T-cell (primary cell): ENCODE measurements at regions not wholly inside any gene's neighbourhood (a gene's known extent, or its start where the extent isn't known, plus 50 kb on each side); places are given as distances from the start of the nearest gene placed in this dataset.

Experiments
- ATAC-seq, 4 experiments: fragments of 200-7000 bp in 3 of 4; fragments of 150-1000 bp in 1 of 4; cut with Tn5 transposase; replicated peaks in 1 of 4; 1 replicate in 3 of 4; 2 replicates in 1 of 4; pipeline ENCODE4 v1.10.0; 2021; ENCODE audit warnings: moderate library complexity in 3 of 4, mild to moderate bottlenecking in 2 of 4, moderate number of reproducible peaks in 1 of 4
- CTCF ChIA-PET, 2 donors: fragments of 300-600 bp; sonication (Branson Sonifier 250); formaldehyde crosslinking; loops; one replicate each; lab custom pipeline; 2022; ENCODE audit warnings: antibody characterized with exemption in 2 of 2; lab: Charles Lee
- POLR2A ChIA-PET, 2 donors: fragments of 300-600 bp; sonication (Branson Sonifier 250); formaldehyde crosslinking; loops; one replicate each; lab custom pipeline; 2022; ENCODE audit warnings: antibody characterized with exemption in 2 of 2; lab: Charles Lee
- DNase-seq, 35 experiments: peaks; one replicate each; pipeline versions ENCODE4 v3.0.0 to v3.0.0-alpha.2; 2013 to 2023
- H3K27ac ChIP-seq: one replicate; pipeline ENCODE4 v1.5.1; 2013; ENCODE audit warnings: low read length
- H3K27me3 ChIP-seq, 2 experiments: replicated peaks in 1 of 2; 1 replicate in 1 of 2; 2 replicates in 1 of 2; pipeline versions ENCODE4 v1.6.1 to v1.7.0; 2013; ENCODE audit warnings: low read length in 1 of 2, mixed read lengths in 1 of 2; ENCODE audit not compliant: control insufficient read depth in 2 of 2, insufficient read depth in 2 of 2; ENCODE audit errors: extremely low read depth in 1 of 2
- H3K36me3 ChIP-seq, 2 donors: 1 replicate in 1 of 2; 2 replicates in 1 of 2; pipeline versions ENCODE4 v1.6.1 to v1.7.0; 2013; ENCODE audit warnings: low read length in 1 of 2; ENCODE audit not compliant: control insufficient read depth in 2 of 2, insufficient read depth in 1 of 2; ENCODE audit errors: extremely low read depth in 1 of 2
- H3K4me1 ChIP-seq, 2 experiments: 1 replicate in 1 of 2; 2 replicates in 1 of 2; pipeline versions ENCODE4 v1.6.1 to v1.7.0; 2013; ENCODE audit warnings: low read length in 2 of 2, mixed read lengths in 1 of 2; ENCODE audit not compliant: insufficient read depth in 2 of 2, control insufficient read depth in 1 of 2; ENCODE audit errors: extremely low read depth in 1 of 2
- H3K4me3 ChIP-seq, 2 donors: 1 replicate in 1 of 2; 2 replicates in 1 of 2; pipeline versions ENCODE4 v1.5.1 to v1.7.0; 2013; ENCODE audit warnings: mild to moderate bottlenecking in 2 of 2, low read length in 1 of 2, moderate library complexity in 1 of 2; ENCODE audit not compliant: control insufficient read depth in 1 of 2; ENCODE audit errors: extremely low read depth in 1 of 2
- H3K9me3 ChIP-seq: 2 replicates; pipeline ENCODE4 v1.7.0; 2013
- H3K27ac Mint-ChIP-seq, 2 donors: one replicate each; pipeline ENCODE4 v1.8.0; 2020 to 2021; ENCODE audit warnings: mild to moderate bottlenecking in 2 of 2, mixed read lengths in 2 of 2
- H3K27me3 Mint-ChIP-seq, 2 donors: one replicate each; pipeline ENCODE4 v1.8.0; 2021 to 2022; ENCODE audit warnings: mixed read lengths in 2 of 2
- H3K36me3 Mint-ChIP-seq: one replicate; pipeline ENCODE4 v1.8.0; 2021; ENCODE audit warnings: mixed read lengths
- H3K4me1 Mint-ChIP-seq, 3 donors: one replicate each; pipeline ENCODE4 v1.8.0; 2020 to 2022; ENCODE audit warnings: mixed read lengths in 3 of 3, mild to moderate bottlenecking in 1 of 3
- H3K4me3 Mint-ChIP-seq, 3 donors: one replicate each; pipeline ENCODE4 v1.8.0; 2020 to 2022; ENCODE audit warnings: mild to moderate bottlenecking in 3 of 3, mixed read lengths in 3 of 3, moderate library complexity in 3 of 3
- H3K9me3 Mint-ChIP-seq, 3 donors: one replicate each; pipeline ENCODE4 v1.8.0; 2020 to 2022; ENCODE audit warnings: mixed read lengths in 3 of 3
- WGBS: methylation state at CpG from one replicate; pipeline ENCODE4 v1.1.5; 2013; ENCODE audit warnings: missing lambda C conversion rate; ENCODE audit not compliant: insufficient coverage; 5-methylcytosine and 5-hydroxymethylcytosine counted together

DNA sequence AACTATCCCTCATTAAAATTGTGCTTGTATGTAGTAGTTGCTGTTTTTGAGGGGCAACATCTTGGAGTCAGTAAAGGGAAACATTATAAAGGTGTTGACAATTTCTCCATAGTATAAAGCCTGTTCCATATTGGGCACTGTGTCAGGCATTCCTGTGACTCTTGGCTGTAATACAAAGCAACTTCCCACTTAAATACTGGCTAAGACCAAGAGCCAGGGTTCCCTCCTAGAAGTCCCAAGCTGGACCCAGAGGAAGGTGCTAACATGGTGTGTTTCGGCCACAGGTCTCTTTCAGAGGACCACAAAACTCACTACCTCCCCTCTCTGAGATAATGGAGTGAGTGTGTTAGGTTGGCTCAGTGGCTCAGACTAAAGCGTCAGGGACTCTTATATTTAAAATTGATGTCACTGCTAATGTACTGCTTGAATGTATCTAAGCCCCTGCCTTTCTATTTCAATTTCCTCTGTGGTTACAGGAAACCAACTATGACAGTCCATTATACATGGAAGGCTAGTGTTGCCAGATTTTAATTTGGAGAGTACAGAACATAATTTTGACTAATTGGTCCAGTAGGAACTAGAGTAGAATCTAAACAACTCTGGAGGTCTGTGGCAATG, 74.7 kb upstream of the RGL1 start:
- Mint-ChIP-seq H3K9me3 (peaks cover 0 to 4% (median 0%) of the 10 kb centered on the region in 3 donors), H3K4me3 (no peak overlapping the region), H3K27ac (no peak overlapping the region), H3K27me3 (no peaks in the 10 kb centered on the region), H3K4me1 (peaks cover 0 to 2% (median 0%) of the 10 kb centered on the region in 3 donors), H3K36me3 (peaks cover 4% of the 10 kb centered on the region)
- POLR2A ChIA-PET = no interaction called here
- H3K27ac ChIP-seq = no peak overlapping the region
- CTCF ChIA-PET = no interaction called here
- no peaks in the 10 kb centered on the region for H3K36me3 ChIP-seq
- no peaks in the 10 kb centered on the region for H3K27me3 ChIP-seq
- H3K9me3 ChIP-seq = no peaks in the 10 kb centered on the region
- WGBS = no CpG with 5 or more reads among the region's 2 CpGs
- no peak for DNase-seq
- no peaks in the 10 kb centered on the region for H3K4me1 ChIP-seq
- H3K4me3 ChIP-seq = no peak overlapping the region
- no peak for ATAC-seq

DNA sequence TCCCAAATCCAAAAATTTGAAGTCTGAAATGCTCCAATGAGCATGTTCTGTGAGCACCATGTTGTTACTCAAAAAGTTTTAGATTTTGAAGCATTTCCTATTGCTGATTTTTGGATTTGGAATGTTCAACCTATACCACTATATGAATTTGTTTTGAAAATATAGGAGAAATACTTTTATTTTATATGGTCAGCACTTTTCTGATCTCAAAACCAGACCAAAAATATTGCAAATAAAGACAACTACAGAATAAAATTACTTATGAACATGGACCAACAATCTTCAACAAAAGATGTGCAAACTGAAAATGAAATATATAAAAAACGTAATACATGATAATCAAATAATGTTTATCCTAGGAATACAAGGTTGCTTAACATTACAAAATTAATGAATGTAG, 73.7 kb upstream of the APOBEC4 start:
- Mint-ChIP-seq H3K27me3 (no peaks in the 10 kb centered on the region), H3K4me1 (peaks cover 0 to 2% (median 0%) of the 10 kb centered on the region in 3 donors), H3K4me3 (no peak overlapping the region), H3K27ac (no peak overlapping the region), H3K9me3 (peaks cover 0 to 4% (median 0%) of the 10 kb centered on the region in 3 donors), H3K36me3 (peaks cover 4% of the 10 kb centered on the region)
- Histone ChIP-seq H3K36me3 (no peaks in the 10 kb centered on the region), H3K27me3 (no peaks in the 10 kb centered on the region), H3K9me3 (no peaks in the 10 kb centered on the region), H3K4me1 (no peaks in the 10 kb centered on the region), H3K27ac (no peak overlapping the region), H3K4me3 (no peak overlapping the region)
- POLR2A ChIA-PET = no interaction called here
- CTCF ChIA-PET = no interaction called here
- DNase-seq = no peak
- ATAC-seq = no peak
- WGBS = no CpG with 5 or more reads among the region's 1 CpG

DNA sequence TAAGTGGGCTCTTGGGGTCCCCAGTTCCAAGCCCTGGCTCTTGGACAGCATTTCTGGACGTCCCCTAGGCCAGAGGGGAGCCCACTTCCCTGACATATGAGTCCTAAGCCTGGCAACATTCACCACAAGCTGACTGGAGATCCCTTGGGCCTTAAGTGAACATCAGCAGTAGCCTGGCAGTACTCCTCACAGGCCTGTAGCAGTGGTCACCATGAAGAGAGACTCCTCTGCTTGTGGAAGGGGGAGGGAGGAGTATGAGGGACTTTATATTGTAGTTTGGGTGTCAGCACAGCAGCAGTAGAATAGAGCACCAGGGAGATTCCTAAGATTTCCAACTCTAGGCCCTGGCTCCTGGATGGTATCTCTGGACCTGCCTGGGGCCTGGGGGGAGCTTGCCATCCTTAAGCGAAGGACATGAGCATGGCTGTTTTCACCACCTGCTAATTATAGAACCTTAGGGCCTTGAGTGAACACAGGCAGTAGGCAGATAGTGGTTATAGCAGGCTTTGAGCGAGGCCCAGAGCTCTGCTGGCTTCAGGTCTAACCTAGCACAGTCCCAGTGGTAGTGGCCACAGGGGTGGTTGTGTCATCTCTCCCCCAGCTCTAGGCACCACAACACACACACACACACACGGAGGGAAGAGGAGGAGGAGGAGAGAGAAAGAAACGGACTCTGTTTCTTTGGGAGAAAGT, 71.4 kb upstream of the APOBEC4 start:
- DNase-seq = no peak
- Mint-ChIP-seq H3K36me3 (peaks cover 4% of the 10 kb centered on the region), H3K4me3 (no peak overlapping the region), H3K9me3 (peaks cover 0 to 4% (median 0%) of the 10 kb centered on the region in 3 donors), H3K27me3 (no peaks in the 10 kb centered on the region), H3K4me1 (no peaks in the 10 kb centered on the region), H3K27ac (no peak overlapping the region)
- no peaks in the 10 kb centered on the region for H3K36me3 ChIP-seq
- no peaks in the 10 kb centered on the region for H3K27me3 ChIP-seq
- H3K9me3 ChIP-seq = no peaks in the 10 kb centered on the region
- no peak overlapping the region for H3K27ac ChIP-seq
- WGBS = 60% methylated on average over 2 of the region's 5 CpGs
- POLR2A ChIA-PET = no interaction called here
- ATAC-seq = no peak
- H3K4me3 ChIP-seq = no peak overlapping the region
- CTCF ChIA-PET = no interaction called here
- no peaks in the 10 kb centered on the region for H3K4me1 ChIP-seq

DNA sequence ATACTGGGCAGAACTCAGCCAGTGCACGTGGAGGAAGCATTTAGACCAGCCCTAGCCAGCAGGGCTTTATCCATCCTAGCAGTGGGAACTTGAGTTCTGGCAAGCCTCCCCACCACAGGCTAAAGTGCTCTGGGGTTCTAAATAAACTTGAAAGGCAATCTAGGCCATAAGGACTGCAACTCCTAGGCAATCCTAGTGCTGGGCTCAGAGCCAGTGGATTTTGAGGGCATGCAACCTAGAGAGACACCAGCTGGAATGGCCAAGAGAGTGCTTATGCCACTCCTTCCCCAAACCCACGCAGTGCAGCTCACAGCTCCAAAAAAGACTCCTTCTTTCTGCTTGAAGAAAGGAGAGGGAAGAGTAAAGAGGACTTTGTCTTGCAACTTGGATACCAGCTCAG, 70.5 kb upstream of the APOBEC4 start:
- ChIA-PET CTCF (no interaction called here), POLR2A (no interaction called here)
- DNase-seq (no peak), ATAC-seq (no peak)
- Mint-ChIP-seq H3K4me1 (no peaks in the 10 kb centered on the region), H3K36me3 (peaks cover 4% of the 10 kb centered on the region), H3K9me3 (peaks cover 0 to 4% (median 0%) of the 10 kb centered on the region in 3 donors), H3K27ac (no peak overlapping the region), H3K4me3 (no peak overlapping the region), H3K27me3 (no peaks in the 10 kb centered on the region)
- H3K4me3 ChIP-seq = no peak overlapping the region
- H3K27ac ChIP-seq = no peak overlapping the region
- H3K4me1 ChIP-seq = no peaks in the 10 kb centered on the region
- no peaks in the 10 kb centered on the region for H3K36me3 ChIP-seq
- H3K9me3 ChIP-seq = no peaks in the 10 kb centered on the region
- 86% methylated on average over 1 of the region's 2 CpGs for WGBS
- H3K27me3 ChIP-seq = no peaks in the 10 kb centered on the region

DNA sequence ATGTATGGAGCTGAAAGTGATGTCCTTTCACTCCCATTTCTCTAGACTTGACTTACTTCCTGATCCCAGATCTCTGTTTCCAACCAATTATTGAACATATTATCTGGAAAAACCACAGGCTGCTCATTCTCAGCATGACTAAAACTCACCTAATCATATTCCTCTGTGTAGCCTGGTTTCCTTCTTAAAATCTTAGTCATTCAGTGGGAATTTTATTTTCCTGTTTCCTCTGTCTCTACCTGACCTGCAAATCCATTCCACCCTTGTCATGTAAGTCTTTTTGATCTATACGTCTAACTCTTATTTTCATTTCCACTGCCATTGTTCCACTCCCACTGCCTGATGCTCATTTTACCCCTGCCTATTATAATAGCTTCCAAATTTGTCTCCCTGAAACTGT, 67.9 kb upstream of the APOBEC4 start:
- 44% methylated on average over 1 of the region's 1 CpG for whole genome bisulfite sequencing
- Mint-ChIP-seq H3K36me3 (no peaks in the 10 kb centered on the region), H3K4me1 (no peaks in the 10 kb centered on the region), H3K4me3 (no peak overlapping the region), H3K9me3 (no peaks in the 10 kb centered on the region), H3K27ac (no peak overlapping the region), H3K27me3 (no peaks in the 10 kb centered on the region)
- H3K4me3 ChIP-seq = no peak overlapping the region
- no peaks in the 10 kb centered on the region for H3K4me1 ChIP-seq
- DNase-seq = no peak
- no peaks in the 10 kb centered on the region for H3K27me3 ChIP-seq
- no peak overlapping the region for H3K27ac ChIP-seq
- ATAC-seq = no peak
- H3K9me3 ChIP-seq = no peaks in the 10 kb centered on the region
- ChIA-PET POLR2A (no interaction called here), CTCF (no interaction called here)
- no peaks in the 10 kb centered on the region for H3K36me3 ChIP-seq

DNA sequence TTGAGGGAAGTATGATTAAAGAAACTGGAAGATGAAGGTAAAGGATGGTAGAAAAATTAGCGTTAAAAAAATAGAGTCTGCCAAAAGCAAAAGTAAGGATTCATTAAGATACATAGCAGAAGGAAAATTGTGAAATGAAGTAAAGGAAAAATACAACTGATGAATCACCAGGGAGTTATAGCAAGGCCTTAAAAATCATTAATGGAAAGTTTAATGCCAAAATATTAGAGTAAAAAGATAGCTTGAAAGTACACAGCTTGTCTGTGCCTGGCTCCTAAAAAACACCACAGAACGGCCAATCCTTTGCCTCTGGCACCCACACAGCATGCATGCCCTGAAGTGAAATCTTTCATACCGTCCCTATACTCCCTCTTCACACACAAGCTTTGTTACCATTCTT, 66.9 kb upstream of the APOBEC4 start:
- Histone ChIP-seq H3K27ac (no peak overlapping the region), H3K27me3 (no peaks in the 10 kb centered on the region), H3K36me3 (no peaks in the 10 kb centered on the region), H3K9me3 (no peaks in the 10 kb centered on the region), H3K4me3 (no peak overlapping the region), H3K4me1 (no peaks in the 10 kb centered on the region)
- Mint-ChIP-seq H3K27me3 (no peaks in the 10 kb centered on the region), H3K9me3 (no peaks in the 10 kb centered on the region), H3K4me3 (no peak overlapping the region), H3K4me1 (no peaks in the 10 kb centered on the region), H3K36me3 (no peaks in the 10 kb centered on the region), H3K27ac (no peak overlapping the region)
- CTCF ChIA-PET = no interaction called here
- 66% methylated on average over 2 of the region's 3 CpGs for WGBS
- DNase-seq (no peak), ATAC-seq (no peak)
- POLR2A ChIA-PET = no interaction called here
